ENCODE measurements at regions not wholly inside any gene's neighbourhood (a gene's known extent, or its start where the extent isn't known, plus 50 kb on each side); places are given as distances from the start of the nearest gene placed in this dataset.

DNA sequence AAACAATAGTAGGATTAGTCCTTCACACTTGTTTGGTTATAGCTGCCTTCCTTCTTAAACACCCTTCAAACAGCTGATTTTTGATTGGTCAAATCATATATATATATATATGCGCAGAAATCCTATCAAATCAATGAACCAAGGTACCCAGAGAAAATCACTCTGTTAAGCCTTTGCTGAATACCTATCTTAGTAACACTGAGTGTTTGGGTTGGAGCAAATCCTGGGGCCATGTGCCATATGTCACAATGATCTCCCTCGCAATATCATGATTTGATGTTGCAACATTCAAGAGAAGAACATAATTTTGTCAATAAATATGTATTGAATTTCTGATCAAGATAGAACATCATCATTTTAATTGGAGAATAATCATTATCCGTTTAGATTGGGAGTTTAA lies 795.6 kb downstream of the REEP3 start:
- H3K27ac ChIP-seq: no peak overlapping the region
- CTCF ChIA-PET: no interaction called here
- no peak for DNase-seq (ENCODE audit: low spot score)

DNA sequence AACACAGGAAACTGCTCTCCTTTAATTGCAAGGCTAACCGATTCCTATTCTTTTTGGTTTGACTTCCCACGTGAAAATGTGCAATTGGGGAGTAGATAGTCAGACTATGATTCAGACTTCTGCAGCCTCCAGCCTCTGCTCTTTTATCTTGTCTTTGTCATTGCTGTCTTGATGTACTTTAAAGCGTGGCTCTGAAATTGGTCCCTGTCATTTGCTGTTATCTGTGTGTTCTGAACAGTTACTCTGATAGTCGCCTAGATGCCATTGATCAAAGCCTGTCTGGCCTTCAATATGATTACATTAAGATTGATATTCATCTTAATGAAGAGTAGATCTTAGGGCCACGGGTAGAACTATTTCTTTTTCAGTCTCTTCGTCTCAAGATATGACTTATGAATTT lies 799.2 kb downstream of the REEP3 start:
- no peak overlapping the region for H3K27ac ChIP-seq
- TF ChIP-seq, protein P1, sequence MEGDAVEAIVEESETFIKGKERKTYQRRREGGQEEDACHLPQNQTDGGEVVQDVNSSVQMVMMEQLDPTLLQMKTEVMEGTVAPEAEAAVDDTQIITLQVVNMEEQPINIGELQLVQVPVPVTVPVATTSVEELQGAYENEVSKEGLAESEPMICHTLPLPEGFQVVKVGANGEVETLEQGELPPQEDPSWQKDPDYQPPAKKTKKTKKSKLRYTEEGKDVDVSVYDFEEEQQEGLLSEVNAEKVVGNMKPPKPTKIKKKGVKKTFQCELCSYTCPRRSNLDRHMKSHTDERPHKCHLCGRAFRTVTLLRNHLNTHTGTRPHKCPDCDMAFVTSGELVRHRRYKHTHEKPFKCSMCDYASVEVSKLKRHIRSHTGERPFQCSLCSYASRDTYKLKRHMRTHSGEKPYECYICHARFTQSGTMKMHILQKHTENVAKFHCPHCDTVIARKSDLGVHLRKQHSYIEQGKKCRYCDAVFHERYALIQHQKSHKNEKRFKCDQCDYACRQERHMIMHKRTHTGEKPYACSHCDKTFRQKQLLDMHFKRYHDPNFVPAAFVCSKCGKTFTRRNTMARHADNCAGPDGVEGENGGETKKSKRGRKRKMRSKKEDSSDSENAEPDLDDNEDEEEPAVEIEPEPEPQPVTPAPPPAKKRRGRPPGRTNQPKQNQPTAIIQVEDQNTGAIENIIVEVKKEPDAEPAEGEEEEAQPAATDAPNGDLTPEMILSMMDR (conservative IDR thresholded peaks at IDR 0.05; ENCODE audit: low read depth): no peak
- ChIA-PET CTCF (no interaction called here), POLR2A (ENCODE audit: low non-redundant PET) (no interaction called here)
- no peak for DNase-seq (ENCODE audit: low spot score)

More for the DNA sequence above, 795.6 kb downstream of the REEP3 start:
- POLR2A ChIA-PET (ENCODE audit: low non-redundant PET): no interaction called here
- TF ChIP-seq, protein P1 (conservative IDR thresholded peaks at IDR 0.05; ENCODE audit: low read depth): no peak

DNA sequence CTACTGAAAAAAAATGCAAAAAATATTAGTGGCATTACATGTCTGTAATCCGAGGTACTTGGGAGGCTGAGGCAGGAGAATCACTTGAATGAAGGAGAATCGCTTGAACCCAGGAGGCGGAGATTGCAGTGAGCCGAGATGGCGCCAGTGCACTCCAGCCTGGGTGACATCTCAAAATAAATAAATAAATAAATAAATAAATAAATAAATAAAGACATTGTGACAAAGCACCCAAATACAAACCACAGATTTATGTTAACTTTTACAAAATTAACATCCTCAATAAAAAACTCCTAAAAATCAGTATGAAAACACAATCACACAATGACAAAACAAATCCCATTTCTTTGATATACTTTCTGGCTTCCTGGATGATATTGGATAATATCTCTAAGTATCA lies 808.3 kb downstream of the REEP3 start:
- no peak for DNase-seq (ENCODE audit: low spot score)
- CTCF ChIA-PET: no interaction called here
- H3K27ac ChIP-seq: no peak overlapping the region
- TF ChIP-seq, protein P1 (conservative IDR thresholded peaks at IDR 0.05; ENCODE audit: low read depth): no peak
- POLR2A ChIA-PET (ENCODE audit: low non-redundant PET): no interaction called here

DNA sequence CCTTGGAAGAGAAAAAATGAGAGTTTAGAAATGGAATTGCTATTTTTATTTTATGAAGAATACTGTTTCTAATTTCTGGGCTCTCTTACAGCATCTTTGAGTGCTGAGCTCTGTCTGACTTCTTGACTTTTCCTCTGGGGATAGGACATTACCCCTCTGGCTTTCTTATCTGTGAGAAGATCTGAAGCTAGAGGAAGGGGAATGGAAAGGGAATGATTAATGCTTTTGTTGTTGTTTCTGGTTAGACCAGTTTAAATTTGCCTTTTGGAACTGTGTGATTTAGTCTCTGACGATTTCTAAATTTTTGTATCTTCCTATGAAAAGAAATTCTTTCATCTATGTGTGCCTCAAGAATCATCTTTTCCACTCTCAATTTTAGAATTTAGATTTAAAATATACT lies 811.4 kb downstream of the REEP3 start:
- no peak for DNase-seq (ENCODE audit: low spot score)
- ChIA-PET POLR2A (ENCODE audit: low non-redundant PET) (no interaction called here), CTCF (no interaction called here)
- TF ChIP-seq, protein P1 (conservative IDR thresholded peaks at IDR 0.05; ENCODE audit: low read depth): no peak
- H3K27ac ChIP-seq: no peak overlapping the region

DNA sequence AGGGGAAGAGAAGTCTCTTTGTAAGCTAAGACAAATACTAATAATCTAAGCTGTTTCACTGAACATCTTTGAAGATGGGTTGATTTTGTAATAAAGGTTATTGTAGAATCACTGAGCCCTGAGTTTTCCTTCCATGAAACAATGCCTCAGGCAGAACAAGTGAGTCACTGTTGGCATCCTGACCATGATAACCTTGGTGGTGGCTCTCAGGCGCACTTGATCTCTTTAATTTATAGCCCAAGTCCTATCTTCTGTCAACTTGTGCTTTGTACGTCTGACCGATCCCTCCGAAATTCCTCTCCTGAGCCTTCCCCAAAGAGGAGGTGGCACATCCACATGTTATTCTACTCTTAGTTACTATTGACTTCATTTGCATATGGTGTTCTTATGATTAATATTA lies 812.9 kb downstream of the REEP3 start:
- no peak overlapping the region for H3K27ac ChIP-seq
- POLR2A ChIA-PET (ENCODE audit: low non-redundant PET): no interaction called here
- TF ChIP-seq, protein P1 (conservative IDR thresholded peaks at IDR 0.05; ENCODE audit: low read depth): no peak
- DNase-seq (ENCODE audit: low spot score): no peak
- CTCF ChIA-PET: no interaction called here

DNA sequence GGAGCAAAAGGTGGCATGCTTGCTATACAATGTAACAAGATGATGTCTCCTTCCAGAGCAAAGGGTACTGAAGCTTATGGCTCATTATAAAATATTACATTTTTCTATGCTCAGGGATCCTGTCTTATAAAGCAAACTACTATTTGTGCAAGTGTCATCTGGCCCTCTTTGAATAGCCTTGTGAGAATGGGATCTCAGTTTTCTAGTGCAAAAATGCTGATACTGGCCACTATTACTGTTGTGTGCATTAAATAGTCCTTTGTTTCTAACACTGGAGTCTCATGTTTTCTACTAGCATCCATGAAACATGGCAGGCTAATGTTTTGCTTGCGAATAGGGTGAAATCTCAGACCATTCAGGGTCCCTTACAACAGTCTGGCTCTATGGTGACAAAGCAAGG lies 823.0 kb downstream of the REEP3 start:
- ChIA-PET CTCF (interaction anchor here (0.6 kb wide), 1 partner anchor 220 kb away, joined by 3 read pairs; no protein-coding TSS in a partner anchor), POLR2A (ENCODE audit: low non-redundant PET) (no interaction called here)
- no peak for DNase-seq (ENCODE audit: low spot score)
- TF ChIP-seq, protein P1 (conservative IDR thresholded peaks at IDR 0.05; ENCODE audit: low read depth): no peak
- H3K27ac ChIP-seq: no peak overlapping the region

DNA sequence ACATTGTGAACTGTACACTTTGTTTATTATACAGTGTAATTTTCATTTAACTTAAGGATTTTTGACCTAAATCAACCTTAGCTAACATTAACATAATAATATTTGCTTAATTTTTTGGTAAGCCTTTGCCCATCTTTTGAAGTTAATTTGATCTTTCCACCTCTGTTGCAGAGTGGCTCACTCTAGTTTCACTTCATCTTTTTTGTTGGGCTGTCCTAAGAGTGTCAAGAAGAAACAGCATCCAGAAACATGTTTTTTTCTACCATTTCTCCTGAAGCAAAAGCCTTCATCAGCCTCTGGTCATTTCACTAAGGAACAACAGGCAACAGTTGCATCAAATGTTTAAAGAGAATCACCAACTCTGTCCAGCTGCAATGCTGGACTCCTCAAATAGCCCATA lies 824.7 kb downstream of the REEP3 start:
- no peak for DNase-seq (ENCODE audit: low spot score)
- POLR2A ChIA-PET (ENCODE audit: low non-redundant PET): no interaction called here
- CTCF ChIA-PET: interaction anchor here (0.7 kb wide), 1 partner anchor 423 kb away, joined by 3 read pairs; no protein-coding TSS in a partner anchor
- TF ChIP-seq, protein P1 (conservative IDR thresholded peaks at IDR 0.05; ENCODE audit: low read depth): no peak
- no peak overlapping the region for H3K27ac ChIP-seq

All from RWPE1 (cell line).